ENCODE measurements at regions not wholly inside any gene's neighbourhood (a gene's known extent, or its start where the extent isn't known, plus 50 kb on each side); places are given as distances from the start of the nearest gene placed in this dataset.

- POLR2A ChIA-PET, result no interaction called here
- no peak for TF ChIP-seq CTCF (IDR thresholded peaks at IDR 0.05; ENCODE audit: control extremely low read depth, extremely low read depth, low read depth, missing control alignments)
- CTCF ChIA-PET, result interaction anchor here (0.9 to 1.8 kb wide), 3 partner anchors 10 to 13 kb away, joined by 3 to 5 read pairs (median 4); no protein-coding TSS in a partner anchor
- DNase-seq (ENCODE audit: extremely low spot score), result no peak
Observed at GRCh38 chr1:56189946-56190805, 389.2 kb downstream of the PLPP3 start.

GRCh38 chr1:56189454-56189853 is 389.9 kb downstream of the PLPP3 start:
- POLR2A ChIA-PET, result no interaction called here
- CTCF ChIA-PET, result interaction anchor here (1.6 to 1.8 kb wide), 2 partner anchors 11 to 12 kb away, joined by 4 to 5 read pairs; no protein-coding TSS in a partner anchor
- DNase-seq (ENCODE audit: extremely low spot score), result no peak
- no peak for TF ChIP-seq CTCF (IDR thresholded peaks at IDR 0.05; ENCODE audit: control extremely low read depth, extremely low read depth, low read depth, missing control alignments)

GRCh38 chr1:56188855-56189254 is 390.5 kb downstream of the PLPP3 start:
- TF ChIP-seq CTCF (IDR thresholded peaks at IDR 0.05; ENCODE audit: control extremely low read depth, extremely low read depth, low read depth, missing control alignments), result no peak
- CTCF ChIA-PET, result interaction anchor here (1.6 to 1.8 kb wide), 2 partner anchors 11 to 12 kb away, joined by 4 to 5 read pairs; no protein-coding TSS in a partner anchor
- POLR2A ChIA-PET, result no interaction called here

GRCh38 chr1:56188221-56188620 is 391.1 kb downstream of the PLPP3 start:
- CTCF ChIA-PET, result interaction anchor here (1.6 kb wide), 1 partner anchor 12 kb away, joined by 4 read pairs; no protein-coding TSS in a partner anchor
- DNase-seq (ENCODE audit: extremely low spot score), result no peak
- POLR2A ChIA-PET, result no interaction called here
- no peak for TF ChIP-seq CTCF (IDR thresholded peaks at IDR 0.05; ENCODE audit: control extremely low read depth, extremely low read depth, low read depth, missing control alignments)

More at GRCh38 chr1:56188855-56189254, 390.5 kb downstream of the PLPP3 start:
- DNase-seq (ENCODE audit: extremely low spot score), result no peak

GRCh38 chr1:56187405-56187804 is 392.0 kb downstream of the PLPP3 start:
- ChIA-PET POLR2A (no interaction called here), CTCF (no interaction called here)

GRCh38 chr1:56185493-56185892 is 393.9 kb downstream of the PLPP3 start:
- ChIA-PET POLR2A (no interaction called here), CTCF (interaction anchor here (1.0 to 1.4 kb wide), 2 partner anchors 13 to 15 kb away, joined by 3 read pairs; no protein-coding TSS in a partner anchor)
- DNase-seq (ENCODE audit: extremely low spot score), result no peak
- TF ChIP-seq CTCF (IDR thresholded peaks at IDR 0.05; ENCODE audit: control extremely low read depth, extremely low read depth, low read depth, missing control alignments), result no peak

More at GRCh38 chr1:56187405-56187804, 392.0 kb downstream of the PLPP3 start:
- TF ChIP-seq CTCF (IDR thresholded peaks at IDR 0.05; ENCODE audit: control extremely low read depth, extremely low read depth, low read depth, missing control alignments), result no peak
- DNase-seq (ENCODE audit: extremely low spot score), result no peak

All from GM10248 (cell line).